HEK293 (cell line): ENCODE measurements at regions not wholly inside any gene's neighbourhood (a gene's known extent, or its start where the extent isn't known, plus 50 kb on each side); places are given as distances from the start of the nearest gene placed in this dataset.

Experiments
- CTCF ChIA-PET: fragments of 350-600 bp; formaldehyde crosslinking; extraction: SDS; loops from one replicate; lab custom pipeline; 2021; ENCODE audit warnings: antibody characterized with exemption; lab: Yijun Ruan, JAX
- POLR2A ChIA-PET: fragments of 300-600 bp; formaldehyde crosslinking; extraction: SDS; loops from one replicate; lab custom pipeline; 2020; ENCODE audit warnings: antibody characterized with exemption, inconsistent platforms; lab: Yijun Ruan, JAX
- H3K27ac ChIP-seq: fragments of 200-500 bp; sonication (Bioruptor generic); 2 replicates; pipeline ENCODE4 v1.5.1; 2014; ENCODE audit warnings: low read depth, low read length, control low read depth, inconsistent platforms; ENCODE audit errors: extremely low read depth
- H3K36me3 ChIP-seq, 2 experiments: fragments of 200-500 bp in 1 of 2; sonication (Bioruptor generic) in 1 of 2; 1 replicate in 1 of 2; 2 replicates in 1 of 2; pipeline ENCODE4 v1.5.1; 2014 to 2017; ENCODE audit warnings: inconsistent platforms in 2 of 2, low read length in 2 of 2; ENCODE audit not compliant: control insufficient read depth in 2 of 2, insufficient read depth in 1 of 2
- H3K4me1 ChIP-seq: fragments of 200-500 bp; sonication (Bioruptor generic); 2 replicates; pipeline ENCODE4 v1.5.1; 2014; ENCODE audit warnings: mild to moderate bottlenecking, low read length, inconsistent platforms; ENCODE audit not compliant: control insufficient read depth, insufficient read depth
- H3K4me3 ChIP-seq: 2 replicates; pipeline ENCODE4 v1.5.1; 2011; ENCODE audit warnings: low read depth, mild to moderate bottlenecking, control low read depth, low read length, moderate library complexity
- H3K9me3 ChIP-seq: fragments of 200-500 bp; sonication (Bioruptor generic); 2 replicates; pipeline ENCODE4 v1.5.1; 2014; ENCODE audit warnings: low read depth, low read length, inconsistent platforms; ENCODE audit not compliant: control insufficient read depth, insufficient read depth
- EGR2 ChIP-seq: fragments of 450-650 bp; formaldehyde crosslinking; IDR thresholded peaks from 2 replicates; pipeline ENCODE4 v1.5.1; 2016; ENCODE audit warnings: low read depth, missing biosample characterization, missing genetic modification characterization
- GLIS1 ChIP-seq: fragments of 450-650 bp; formaldehyde crosslinking; IDR thresholded peaks from 2 replicates; pipeline ENCODE4 v1.5.1; 2016; ENCODE audit warnings: missing biosample characterization, missing genetic modification characterization
- HOXC10 ChIP-seq: sonication (generic); formaldehyde crosslinking; IDR thresholded peaks from 2 replicates; pipeline ENCODE4 v1.8.1; 2023; ENCODE audit warnings: mild to moderate bottlenecking, missing genetic modification reagents
- HOXD13 ChIP-seq: sonication (generic); formaldehyde crosslinking; IDR thresholded peaks from 2 replicates; pipeline ENCODE4 v1.8.0; 2022; ENCODE audit warnings: missing genetic modification reagents, borderline replicate concordance
- KLF17 ChIP-seq: fragments of 450-650 bp; formaldehyde crosslinking; IDR thresholded peaks from 2 replicates; pipeline ENCODE4 v1.5.1; 2016; ENCODE audit warnings: missing biosample characterization, missing genetic modification characterization
- MZF1 ChIP-seq: fragments of 450-650 bp; formaldehyde crosslinking; IDR thresholded peaks from 2 replicates; pipeline ENCODE4 v1.5.1; 2017; ENCODE audit warnings: missing biosample characterization, missing genetic modification characterization, borderline replicate concordance
- PRDM10 ChIP-seq: fragments of 450-650 bp; formaldehyde crosslinking; IDR thresholded peaks from 2 replicates; pipeline ENCODE4 v1.5.1; 2016; ENCODE audit warnings: missing biosample characterization, missing genetic modification characterization
- REPIN1 ChIP-seq: fragments of 450-650 bp; formaldehyde crosslinking; IDR thresholded peaks from 2 replicates; pipeline ENCODE4 v1.5.1; 2017; ENCODE audit warnings: missing biosample characterization, missing genetic modification characterization, low read depth
- SALL2 ChIP-seq: fragments of 450-650 bp; formaldehyde crosslinking; IDR thresholded peaks from 2 replicates; pipeline ENCODE4 v1.5.0; 2017; ENCODE audit warnings: missing biosample characterization, mild to moderate bottlenecking, missing genetic modification characterization, borderline replicate concordance
- TRIM28 ChIP-seq: IDR thresholded peaks from 2 replicates; pipeline ENCODE4 v1.6.1; 2011; ENCODE audit warnings: low read length, control low read depth, borderline replicate concordance
- WT1 ChIP-seq: fragments of 450-650 bp; formaldehyde crosslinking; IDR thresholded peaks from 2 replicates; pipeline ENCODE4 v1.5.1; 2016; ENCODE audit warnings: missing biosample characterization, missing genetic modification characterization
- ZBTB44 ChIP-seq: fragments of 450-650 bp; IDR thresholded peaks from 2 replicates; pipeline ENCODE4 v1.5.1; 2018; ENCODE audit warnings: missing biosample characterization, mild to moderate bottlenecking, missing genetic modification characterization
- ZFP37 ChIP-seq: fragments of 450-650 bp; formaldehyde crosslinking; IDR thresholded peaks from 2 replicates; pipeline ENCODE4 v1.5.1; 2016; ENCODE audit warnings: missing biosample characterization, missing genetic modification characterization
- ZFP69B ChIP-seq: fragments of 450-650 bp; formaldehyde crosslinking; IDR thresholded peaks from 2 replicates; pipeline ENCODE4 v1.5.1; 2016; ENCODE audit warnings: missing biosample characterization, missing genetic modification characterization
- ZNF23 ChIP-seq: fragments of 450-650 bp; formaldehyde crosslinking; IDR thresholded peaks from 2 replicates; pipeline ENCODE4 v1.5.1; 2016; ENCODE audit warnings: missing biosample characterization, missing genetic modification characterization, borderline replicate concordance
- ZNF302 ChIP-seq: fragments of 450-650 bp; formaldehyde crosslinking; IDR thresholded peaks from 2 replicates; pipeline ENCODE4 v1.5.1; 2016; ENCODE audit warnings: missing biosample characterization, missing genetic modification characterization, low read depth
- ZNF341 ChIP-seq: fragments of 450-650 bp; formaldehyde crosslinking; IDR thresholded peaks from 2 replicates; pipeline ENCODE4; 2016; ENCODE audit warnings: low read depth, missing biosample characterization, missing genetic modification characterization
- ZNF391 ChIP-seq: fragments of 450-650 bp; formaldehyde crosslinking; IDR thresholded peaks from 2 replicates; pipeline ENCODE4 v1.5.1; 2016; ENCODE audit warnings: low read depth, missing biosample characterization, missing genetic modification characterization, borderline replicate concordance
- ZNF423 ChIP-seq: fragments of 450-650 bp; formaldehyde crosslinking; IDR thresholded peaks from 2 replicates; pipeline ENCODE4 v1.5.1; 2016; ENCODE audit warnings: missing biosample characterization, missing genetic modification characterization
- ZNF433 ChIP-seq: fragments of 450-650 bp; formaldehyde crosslinking; IDR thresholded peaks from 2 replicates; pipeline ENCODE4 v1.5.1; 2016; ENCODE audit warnings: missing biosample characterization, missing genetic modification characterization, low read depth
- ZNF600 ChIP-seq: fragments of 450-650 bp; formaldehyde crosslinking; IDR thresholded peaks from 2 replicates; pipeline ENCODE4 v1.5.1; 2016; ENCODE audit warnings: missing biosample characterization, missing genetic modification characterization
- ZNF621 ChIP-seq: fragments of 450-650 bp; formaldehyde crosslinking; IDR thresholded peaks from 2 replicates; pipeline ENCODE4 v1.5.1; 2017; ENCODE audit warnings: missing biosample characterization, missing genetic modification characterization
- ZNF701 ChIP-seq: fragments of 450-650 bp; formaldehyde crosslinking; IDR thresholded peaks from 2 replicates; pipeline ENCODE4 v1.5.1; 2016; ENCODE audit warnings: missing biosample characterization, missing genetic modification characterization
- ZNF776 ChIP-seq: fragments of 450-650 bp; formaldehyde crosslinking; IDR thresholded peaks from 2 replicates; pipeline ENCODE4 v1.5.0; 2017; ENCODE audit warnings: missing biosample characterization, missing genetic modification characterization, borderline replicate concordance
- TF ChIP-seq, protein P1 (sequence below): fragments of 450-650 bp; formaldehyde crosslinking; IDR thresholded peaks from 2 replicates; pipeline ENCODE4 v1.5.1; 2016; ENCODE audit warnings: missing biosample characterization, missing genetic modification characterization
- TF ChIP-seq, protein P2 (sequence below): fragments of 450-650 bp; IDR thresholded peaks from 2 replicates; pipeline ENCODE4 v1.5.1; 2018; ENCODE audit warnings: missing biosample characterization, missing genetic modification characterization

DNA sequence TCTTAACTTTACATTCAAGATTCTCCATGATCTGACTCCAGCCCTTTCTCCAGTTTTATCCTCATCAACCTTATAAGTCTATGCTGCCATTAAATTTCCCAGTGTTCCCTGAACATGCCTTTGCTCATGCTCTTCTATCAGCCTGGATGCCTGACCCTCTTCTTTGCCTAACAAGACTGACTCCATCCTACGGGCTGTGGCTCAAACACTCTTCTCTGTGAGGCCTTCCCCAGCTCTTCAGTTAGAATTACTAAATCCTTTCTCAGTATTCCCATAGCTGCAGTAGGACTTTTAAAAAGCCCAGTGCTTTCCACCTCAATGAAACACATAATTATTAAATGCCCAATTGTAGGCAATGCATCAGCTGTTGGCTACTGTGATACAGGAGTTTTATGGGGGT is 76.5 kb upstream of the GNG12 start:
- POLR2A ChIA-PET, result no interaction called here
- H3K9me3 ChIP-seq, result no peaks in the 10 kb centered on the region
- H3K4me3 ChIP-seq, result no peak overlapping the region
- TF ChIP-seq ZNF600 (tag by site-specific recombination), result no peak
- TF ChIP-seq SALL2 (tag by site-specific recombination), result no peak
- TF ChIP-seq ZBTB44 (tag by site-specific recombination), result no peak
- no peak for TF ChIP-seq HOXC10 (CRISPR knock-in tag)
- TF ChIP-seq KLF17 (tag by site-specific recombination), result no peak
- TF ChIP-seq EGR2 (tag by site-specific recombination), result no peak
- TF ChIP-seq MZF1 (tag by site-specific recombination), result no peak
- no peak for TF ChIP-seq WT1
- no peak for TF ChIP-seq HOXD13 (CRISPR knock-in tag)
- no peak for TF ChIP-seq GLIS1 (tag by site-specific recombination)
- H3K27ac ChIP-seq, result no peak overlapping the region
- H3K4me1 ChIP-seq, result no peaks in the 10 kb centered on the region
- H3K36me3 ChIP-seq, result no peaks in the 10 kb centered on the region
- CTCF ChIA-PET, result interaction anchor here (0.6 kb wide), 1 partner anchor 9 kb away, joined by 4 read pairs; no protein-coding TSS in a partner anchor

DNA sequence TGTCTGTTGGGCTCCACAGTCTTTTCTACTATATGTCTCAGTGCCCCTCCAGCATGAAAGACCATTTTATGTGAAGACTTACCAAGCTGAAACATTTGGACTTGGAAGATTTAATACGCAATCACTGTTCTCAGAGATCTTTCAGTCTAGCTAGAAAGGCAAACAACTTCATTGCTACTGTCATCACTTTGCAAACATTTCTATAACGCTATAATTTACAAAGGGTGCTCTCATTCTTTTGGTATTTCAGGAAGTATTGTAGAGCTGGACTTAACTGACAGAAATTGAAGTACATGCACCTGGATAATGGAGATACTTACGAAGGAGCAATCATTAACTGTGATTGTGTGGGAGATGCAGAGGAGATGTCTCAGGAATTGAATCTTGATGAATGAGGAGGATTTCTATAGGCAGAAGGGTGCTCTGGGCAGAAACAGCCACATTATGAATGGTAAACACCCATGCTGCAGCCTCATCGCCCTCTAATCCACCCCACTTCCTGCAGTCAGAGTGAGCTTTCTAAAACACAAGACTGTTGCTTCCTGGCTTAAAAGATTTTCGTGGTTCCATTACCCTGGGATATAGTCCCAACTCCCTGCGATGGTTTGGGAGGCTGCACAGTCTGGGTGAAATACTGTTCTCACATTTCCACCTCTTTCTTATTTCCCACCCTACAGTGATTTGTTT is 75.1 kb upstream of the GNG12 start:
- Histone ChIP-seq H3K9me3 (no peaks in the 10 kb centered on the region), H3K4me3 (no peak overlapping the region), H3K36me3 (no peaks in the 10 kb centered on the region), H3K4me1 (no peaks in the 10 kb centered on the region), H3K27ac (no peak overlapping the region)
- TF ChIP-seq ZNF302 (tag by site-specific recombination) (no peak), ZNF23 (tag by site-specific recombination) (no peak), ZNF776 (tag by site-specific recombination) (no peak), ZNF433 (no peak), ZFP37 (tag by site-specific recombination) (no peak), MZF1 (tag by site-specific recombination) (no peak), PRDM10 (tag by site-specific recombination) (no peak), TRIM28 (no peak), ZNF423 (no peak), SALL2 (tag by site-specific recombination) (no peak), ZNF621 (tag by site-specific recombination) (no peak), ZNF701 (tag by site-specific recombination) (no peak), REPIN1 (tag by site-specific recombination) (no peak), ZFP69B (tag by site-specific recombination) (no peak), ZNF391 (no peak), ZNF341 (tag by site-specific recombination) (no peak)
- TF ChIP-seq, protein P1, sequence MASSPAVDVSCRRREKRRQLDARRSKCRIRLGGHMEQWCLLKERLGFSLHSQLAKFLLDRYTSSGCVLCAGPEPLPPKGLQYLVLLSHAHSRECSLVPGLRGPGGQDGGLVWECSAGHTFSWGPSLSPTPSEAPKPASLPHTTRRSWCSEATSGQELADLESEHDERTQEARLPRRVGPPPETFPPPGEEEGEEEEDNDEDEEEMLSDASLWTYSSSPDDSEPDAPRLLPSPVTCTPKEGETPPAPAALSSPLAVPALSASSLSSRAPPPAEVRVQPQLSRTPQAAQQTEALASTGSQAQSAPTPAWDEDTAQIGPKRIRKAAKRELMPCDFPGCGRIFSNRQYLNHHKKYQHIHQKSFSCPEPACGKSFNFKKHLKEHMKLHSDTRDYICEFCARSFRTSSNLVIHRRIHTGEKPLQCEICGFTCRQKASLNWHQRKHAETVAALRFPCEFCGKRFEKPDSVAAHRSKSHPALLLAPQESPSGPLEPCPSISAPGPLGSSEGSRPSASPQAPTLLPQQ (tag by site-specific recombination), result no peak
- TF ChIP-seq, protein P2, sequence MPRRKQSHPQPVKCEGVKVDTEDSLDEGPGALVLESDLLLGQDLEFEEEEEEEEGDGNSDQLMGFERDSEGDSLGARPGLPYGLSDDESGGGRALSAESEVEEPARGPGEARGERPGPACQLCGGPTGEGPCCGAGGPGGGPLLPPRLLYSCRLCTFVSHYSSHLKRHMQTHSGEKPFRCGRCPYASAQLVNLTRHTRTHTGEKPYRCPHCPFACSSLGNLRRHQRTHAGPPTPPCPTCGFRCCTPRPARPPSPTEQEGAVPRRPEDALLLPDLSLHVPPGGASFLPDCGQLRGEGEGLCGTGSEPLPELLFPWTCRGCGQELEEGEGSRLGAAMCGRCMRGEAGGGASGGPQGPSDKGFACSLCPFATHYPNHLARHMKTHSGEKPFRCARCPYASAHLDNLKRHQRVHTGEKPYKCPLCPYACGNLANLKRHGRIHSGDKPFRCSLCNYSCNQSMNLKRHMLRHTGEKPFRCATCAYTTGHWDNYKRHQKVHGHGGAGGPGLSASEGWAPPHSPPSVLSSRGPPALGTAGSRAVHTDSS (tag by site-specific recombination), result no peak
- POLR2A ChIA-PET, result no interaction called here
- CTCF ChIA-PET, result no interaction called here
